Suppressor macrophage treated with lipopolysaccharide for 1 hour (primary cell): ENCODE measurements at regions not wholly inside any gene's neighbourhood (a gene's known extent, or its start where the extent isn't known, plus 50 kb on each side); places are given as distances from the start of the nearest gene placed in this dataset.
A peak's percentile ranks its signal among the peaks of the same experiment; 100 is the strongest.
"Not testable (repeated sequence)": the region's sequence is repeated elsewhere in the genome, so short reads cannot be mapped to it uniquely, and the experiment has no call there.

Experiments
- DNase-seq, 3 donors: peaks; one replicate each; pipeline ENCODE4 v3.0.0-alpha.2; 2020 to 2022

DNA sequence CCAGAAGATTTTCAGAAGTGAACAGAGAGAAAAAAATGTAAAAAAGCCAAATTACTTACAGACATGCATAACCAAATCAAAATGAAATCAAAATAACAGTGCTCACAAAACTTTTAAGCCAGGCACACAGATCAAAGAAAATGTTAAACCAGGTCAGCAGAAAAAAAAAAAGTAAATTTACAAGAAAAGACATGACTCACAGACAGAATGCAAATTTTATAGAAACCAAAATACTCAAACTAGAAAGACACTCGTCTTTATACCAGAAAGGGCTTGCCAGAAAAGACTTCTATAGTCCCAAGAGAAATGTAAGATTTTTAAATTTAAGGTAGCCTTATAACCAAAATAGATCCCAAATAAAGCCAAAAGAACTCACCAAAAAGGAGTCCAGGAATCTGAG lies 86.5 kb upstream of the COG2 start:
- DNase-seq: no peak

DNA sequence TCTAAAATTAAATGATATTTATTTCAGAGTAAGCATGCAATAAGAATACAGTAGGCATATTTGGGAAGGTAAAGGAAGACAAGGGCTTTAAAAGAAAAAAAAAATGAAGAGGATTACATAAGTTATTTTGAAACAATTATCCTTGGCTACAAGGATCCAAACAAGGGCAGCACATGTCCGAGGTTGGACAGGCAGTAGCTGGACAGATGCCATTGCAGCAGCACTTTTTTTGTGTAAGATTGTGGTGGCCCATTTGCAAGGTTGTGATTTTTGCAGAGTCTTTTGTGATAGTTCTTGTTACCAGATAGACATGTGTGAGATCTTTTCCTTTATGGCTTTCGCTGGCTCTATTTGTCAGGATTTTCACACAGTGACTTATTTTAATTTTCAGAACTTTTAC lies 89.4 kb upstream of the COG2 start:
- no peak for DNase-seq

GRCh38 chr1:230550945-230551344 lies 91.3 kb upstream of the COG2 start:
- not testable (repeated sequence) for DNase-seq

DNA sequence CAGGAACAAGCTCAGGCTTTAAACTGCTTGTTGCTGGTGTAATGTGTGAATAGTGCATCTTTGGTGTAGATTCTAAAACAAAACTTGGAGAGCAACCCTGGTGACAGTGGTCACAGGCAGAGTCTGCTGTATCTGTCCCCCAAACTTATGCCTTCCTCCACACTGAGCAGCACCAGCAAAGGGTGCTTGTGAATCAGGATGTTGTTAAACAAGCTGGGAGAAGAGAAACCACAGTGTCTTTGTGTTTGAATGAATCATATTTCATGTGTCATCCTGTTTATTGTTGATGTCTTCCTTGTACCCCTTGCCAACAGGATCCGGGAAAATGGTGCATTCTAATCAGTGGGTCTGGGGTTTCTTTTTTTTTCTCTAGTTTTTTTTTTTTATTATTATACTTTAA lies 91.9 kb upstream of the COG2 start:
- peak; percentile 14 to 41 (median 40) for DNase-seq

GRCh38 chr1:230549625-230550024 lies 92.7 kb upstream of the COG2 start:
- DNase-seq: no peak

- no peak for DNase-seq
Observed at GRCh38 chr1:230548997-230549396, 93.3 kb upstream of the COG2 start.

DNA sequence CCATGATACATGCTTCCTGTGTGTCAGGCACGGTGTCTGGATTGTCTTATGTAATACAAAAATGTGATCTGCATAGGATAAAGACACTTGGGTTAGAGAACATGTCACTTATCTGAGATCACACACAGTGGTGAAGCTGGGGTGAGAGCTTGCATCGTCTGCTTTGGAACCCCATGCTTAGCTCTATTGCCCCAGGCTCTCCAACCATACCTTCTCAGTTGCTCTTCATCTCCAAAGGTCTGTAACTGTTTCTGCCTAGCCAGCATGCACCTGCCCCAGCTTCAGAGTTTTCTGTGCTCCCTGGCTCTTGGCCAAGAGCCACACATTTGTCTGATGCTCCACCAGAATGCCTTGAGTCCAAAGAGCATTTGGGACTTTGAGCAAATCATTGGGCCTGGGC lies 93.9 kb upstream of the COG2 start:
- no peak for DNase-seq

- DNase-seq: no peak
Observed at GRCh38 chr1:230545181-230545580, 97.1 kb upstream of the COG2 start.

DNA sequence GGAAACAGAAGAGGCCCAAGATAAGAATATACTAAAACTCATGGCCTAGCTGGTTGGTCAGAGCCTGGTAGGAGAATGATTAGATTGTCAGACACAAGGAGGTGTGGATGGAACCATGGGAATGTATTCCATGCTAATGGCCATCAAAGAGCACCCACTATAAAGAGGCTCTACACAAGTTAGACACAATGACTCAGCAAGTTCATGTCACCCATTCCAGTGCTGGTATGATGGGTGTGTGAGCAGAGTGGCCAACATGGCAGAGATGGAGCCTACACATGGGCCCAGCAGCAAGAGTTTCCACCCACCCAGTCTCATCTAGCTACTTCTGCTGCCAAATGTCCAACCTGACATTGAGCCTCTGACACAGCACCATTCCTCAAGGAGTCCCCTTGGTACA lies 97.5 kb upstream of the COG2 start:
- DNase-seq: no peak

DNA sequence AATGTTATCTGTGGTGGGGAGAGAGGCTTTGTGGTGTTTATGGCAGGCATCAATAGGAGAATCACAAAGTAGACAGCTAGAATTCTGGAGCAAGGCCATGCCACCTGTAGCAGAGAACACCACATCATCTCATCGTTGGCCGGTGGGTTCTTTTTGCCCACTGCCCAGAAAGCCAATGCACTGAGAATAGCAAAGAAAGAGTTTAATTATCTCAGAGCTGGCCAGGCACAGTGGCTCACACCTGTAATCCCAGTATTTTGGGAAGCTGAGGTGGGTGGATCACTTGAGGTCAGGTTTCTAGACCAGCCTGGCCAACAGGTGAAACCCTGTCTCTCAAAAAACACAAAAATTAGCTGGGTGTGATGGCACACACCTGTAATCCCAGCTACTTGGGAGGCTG lies 99.2 kb upstream of the COG2 start:
- no peak for DNase-seq

- no peak for DNase-seq
Observed at GRCh38 chr1:230542681-230543080, 99.6 kb upstream of the COG2 start.

- DNase-seq: peak in 1 of 3 donors; percentile 14
Observed at GRCh38 chr1:230542054-230542453, 100.2 kb upstream of the COG2 start.

GRCh38 chr1:230541306-230541705 lies 101.0 kb upstream of the COG2 start:
- DNase-seq: no peak

DNA sequence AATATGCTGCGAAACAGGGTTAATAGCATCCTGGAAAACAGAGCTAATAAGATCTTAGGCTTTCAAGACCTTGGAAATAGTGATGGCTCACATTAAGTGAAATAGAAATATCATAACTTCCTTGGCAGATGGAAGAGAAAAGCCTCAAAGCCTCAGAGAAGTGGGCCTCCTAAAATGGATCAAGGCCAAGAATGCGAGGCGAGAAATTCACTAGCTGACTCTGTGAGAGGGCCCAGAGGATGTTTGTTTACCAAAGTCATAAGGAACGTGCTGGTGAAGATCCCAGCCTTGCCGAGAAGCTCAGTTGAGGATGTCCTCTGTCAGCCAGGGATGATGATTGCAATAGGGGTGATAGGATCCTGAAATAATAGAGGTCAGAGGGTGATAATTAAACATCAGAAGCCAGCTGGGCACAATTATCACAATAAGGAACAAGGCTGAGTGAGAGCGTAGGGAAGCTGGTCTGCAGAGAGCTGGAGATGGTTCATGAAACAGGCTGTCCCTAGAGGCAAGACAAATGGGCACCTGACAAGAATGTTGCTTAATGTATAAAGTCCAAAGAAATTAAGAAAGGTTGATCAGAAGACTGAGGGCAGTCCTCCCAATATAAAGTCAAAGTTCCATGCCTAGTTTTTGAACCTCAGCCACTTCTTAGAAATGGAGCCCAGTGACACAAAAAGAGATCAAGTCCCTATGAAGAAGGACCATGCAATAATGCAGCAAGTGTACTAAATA lies 101.7 kb upstream of the COG2 start:
- DNase-seq: peak in 1 of 3 donors; percentile 16

- DNase-seq: peak in 1 of 3 donors; percentile 11
Observed at GRCh38 chr1:230537456-230537855, 104.8 kb upstream of the COG2 start.

DNA sequence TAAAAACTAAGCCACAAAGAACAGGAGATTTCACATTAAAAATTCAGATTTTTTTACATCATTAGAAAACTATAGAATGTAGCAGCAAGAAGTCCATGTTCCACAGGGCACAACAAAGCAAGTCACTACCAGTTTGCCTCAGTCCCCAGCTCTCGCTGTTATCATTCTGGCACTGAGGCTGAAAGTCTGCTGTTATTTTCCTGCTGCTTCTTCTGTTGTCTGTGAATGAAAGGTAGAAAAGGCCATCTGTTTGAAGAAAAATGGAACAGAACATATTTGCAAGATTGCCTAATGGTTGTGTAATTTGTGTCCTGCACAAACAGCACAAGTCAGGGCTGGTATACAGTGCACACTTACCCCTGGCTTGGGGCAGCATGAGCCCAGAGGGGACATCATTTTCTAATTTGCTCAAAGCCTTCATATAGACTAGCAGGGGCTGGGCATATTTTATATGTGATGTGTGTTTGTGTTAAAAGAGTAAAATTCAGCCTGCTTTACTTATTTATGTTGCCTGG lies 105.6 kb upstream of the COG2 start:
- no peak for DNase-seq

DNA sequence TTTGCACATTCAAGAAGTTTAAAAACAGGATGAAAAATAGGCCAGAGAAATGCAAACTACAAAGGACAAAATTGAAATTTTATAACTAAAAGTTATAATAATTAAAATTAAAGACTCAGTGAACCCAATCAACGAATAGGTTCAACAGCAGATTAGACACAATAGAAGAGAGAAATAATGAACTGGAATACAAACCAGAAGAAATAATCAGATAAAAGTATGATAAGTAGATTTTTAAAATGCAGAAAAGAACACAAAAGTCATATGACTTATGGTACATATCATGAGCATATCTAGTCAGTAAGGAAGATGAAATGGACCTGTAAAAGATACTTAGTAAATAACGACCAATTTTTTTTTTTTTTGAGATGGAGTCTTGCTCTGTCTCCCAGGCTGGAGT lies 108.1 kb upstream of the COG2 start:
- DNase-seq: peak in 1 of 3 donors; percentile 10

- peak in 1 of 3 donors; percentile 15 for DNase-seq
Observed at GRCh38 chr1:230531103-230531502, 105.0 kb upstream of the PGBD5 start.

DNA sequence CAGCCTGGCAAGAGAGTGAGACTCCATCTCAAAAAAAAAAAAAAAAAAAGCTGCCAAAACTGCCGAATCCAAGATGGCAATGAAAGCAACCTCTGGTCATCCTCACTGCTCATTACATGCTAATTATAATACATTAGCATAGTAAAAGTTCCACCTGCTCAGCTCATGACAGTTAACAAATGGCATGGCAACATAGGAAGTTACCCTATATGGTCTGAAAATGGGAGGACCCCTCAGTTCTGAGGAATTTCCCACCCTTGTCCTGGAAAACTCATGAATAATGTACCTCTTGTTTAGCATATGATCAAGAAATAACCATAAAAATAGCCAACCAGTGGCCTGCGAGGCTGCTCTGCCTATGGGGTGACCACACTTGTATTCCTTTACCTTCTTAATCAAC lies 93.1 kb upstream of the PGBD5 start:
- peak in 1 of 3 donors; percentile 16 for DNase-seq

DNA sequence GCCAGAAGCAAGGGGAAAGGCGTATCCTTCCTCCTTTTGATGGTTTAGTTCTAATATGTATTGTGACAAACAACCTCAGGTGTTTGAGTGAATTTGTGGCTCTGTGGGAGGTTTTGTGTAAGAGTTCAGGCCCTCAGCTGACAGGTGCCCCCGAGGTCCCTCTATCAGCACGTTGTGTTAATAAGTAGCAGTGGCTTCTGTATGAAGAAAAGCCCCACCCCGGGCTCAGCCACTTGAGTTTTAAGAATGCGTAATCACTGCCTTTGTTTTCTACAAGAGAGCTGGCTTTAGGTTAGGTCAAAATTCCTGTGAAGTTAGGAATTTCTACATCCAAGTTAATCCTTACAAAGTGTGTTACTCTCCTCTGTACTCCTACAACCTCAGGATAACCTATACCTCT lies 92.4 kb upstream of the PGBD5 start:
- DNase-seq: no peak

- no peak for DNase-seq
Observed at GRCh38 chr1:230517786-230518185, 91.7 kb upstream of the PGBD5 start.

DNA sequence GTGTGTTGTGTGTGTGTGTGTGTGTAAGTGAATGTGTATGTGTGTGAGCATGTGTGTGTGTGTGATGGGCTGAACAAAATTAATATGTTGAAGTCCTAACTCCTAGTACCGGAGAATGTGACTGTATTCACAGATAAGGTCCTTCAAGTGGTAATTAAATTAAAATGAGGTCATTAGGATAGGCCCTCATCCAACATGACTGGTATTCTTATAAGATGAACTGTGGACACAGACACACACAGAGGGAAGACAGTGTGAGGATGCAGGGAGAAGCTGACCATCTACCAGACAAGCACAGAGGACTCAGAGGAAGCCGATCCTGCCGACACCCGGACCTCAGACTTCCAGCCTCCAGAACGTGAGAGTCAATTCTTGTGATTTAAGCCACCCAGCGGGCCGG lies 91.2 kb upstream of the PGBD5 start:
- no peak for DNase-seq

GRCh38 chr1:230516889-230517288 lies 90.8 kb upstream of the PGBD5 start:
- no peak for DNase-seq

DNA sequence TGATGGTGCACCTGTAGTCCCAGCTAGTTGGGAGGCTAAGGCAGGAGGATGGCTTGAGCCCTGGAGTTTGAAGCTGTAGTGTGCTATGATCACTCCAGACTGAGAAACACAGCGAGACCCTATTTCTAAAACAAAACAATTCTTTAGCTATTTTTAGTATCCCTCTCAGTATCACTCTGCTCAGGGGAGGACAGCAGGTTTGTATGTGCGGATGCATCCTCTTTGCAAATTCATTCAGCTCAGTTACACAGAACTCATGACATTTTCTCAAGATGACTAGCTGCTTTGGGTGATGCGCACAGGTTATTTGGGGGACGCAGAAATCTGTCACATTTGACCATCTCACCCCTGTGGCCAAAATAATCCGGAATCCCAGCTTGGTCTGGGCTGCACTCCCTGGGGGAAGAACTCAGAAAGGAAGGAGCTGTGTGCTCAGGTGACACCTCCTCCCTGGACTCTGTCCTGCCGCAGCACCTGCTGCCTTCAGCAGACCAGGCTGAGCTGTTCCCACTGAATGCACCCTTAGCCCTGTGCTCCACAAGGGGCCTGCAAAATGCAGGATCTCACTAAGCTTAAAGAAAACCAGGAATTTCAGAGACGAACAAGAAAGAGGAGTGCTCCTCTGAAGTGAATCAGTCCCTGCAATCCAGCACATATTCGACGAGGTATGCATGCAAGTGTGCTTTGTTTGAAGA lies 89.5 kb upstream of the PGBD5 start:
- no peak for DNase-seq
